ENCODE measurements at regions not wholly inside any gene's neighbourhood (a gene's known extent, or its start where the extent isn't known, plus 50 kb on each side); places are given as distances from the start of the nearest gene placed in this dataset.
A peak's percentile ranks its signal among the peaks of the same experiment; 100 is the strongest.

DNA sequence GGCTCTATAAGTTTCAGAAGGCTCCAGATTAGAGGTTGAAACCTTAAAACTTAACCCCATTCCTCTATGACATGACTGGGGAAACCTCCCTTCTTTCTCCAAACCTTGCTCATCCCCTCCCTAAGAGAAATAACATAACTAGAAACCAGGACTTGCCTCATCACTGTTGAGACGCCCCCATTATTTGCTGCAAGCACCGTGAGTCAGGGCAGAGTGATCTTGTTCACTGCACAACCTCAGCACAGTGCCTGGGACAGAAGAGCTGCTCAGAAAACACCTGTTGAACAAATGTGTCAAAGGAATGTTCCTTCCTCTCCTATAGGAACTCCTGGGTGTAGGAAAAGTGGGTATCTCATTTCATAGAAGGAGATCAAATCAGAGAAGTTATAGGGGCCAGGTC, 132.7 kb upstream of the CTAGE1 start:
- Histone ChIP-seq H3K27me3 (no peaks in the 10 kb centered on the region), H3K27ac (no peak overlapping the region), H3K36me3 (no peaks in the 10 kb centered on the region), H3K4me1 (peaks cover 0 to 26% of the 10 kb centered on the region in 2 donors), H3K9me3 (no peaks in the 10 kb centered on the region), H3K4me3 (no peak overlapping the region)
- TF ChIP-seq CTCF (IDR thresholded peaks at IDR 0.05), result no peak
- DNase-seq (ENCODE audit: low spot score), result no peak

DNA sequence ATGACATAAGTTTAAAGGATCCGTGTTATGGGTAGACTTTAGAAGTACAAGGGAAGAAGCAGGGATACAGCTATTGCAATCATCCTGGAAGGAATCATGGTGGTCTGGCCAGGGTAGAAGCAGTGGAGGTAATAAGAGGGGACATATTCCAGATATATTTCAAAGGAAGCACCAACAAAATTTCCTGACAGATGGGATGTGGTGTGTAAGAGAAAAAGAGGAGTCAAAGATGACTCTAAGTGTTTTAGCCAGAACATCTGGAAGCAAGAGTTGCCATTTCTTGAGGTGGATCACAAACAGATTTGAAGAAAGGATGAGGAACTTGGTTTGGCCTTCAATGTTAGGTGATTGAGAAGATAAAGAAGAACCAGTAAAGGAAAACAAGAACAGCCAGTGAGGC, 133.1 kb upstream of the CTAGE1 start:
- no peak overlapping the region for H3K4me3 ChIP-seq
- H3K27ac ChIP-seq, result peak overlapping the region in 1 of 2 donors; percentile 1
- TF ChIP-seq CTCF (IDR thresholded peaks at IDR 0.05), result no peak
- no peaks in the 10 kb centered on the region for H3K36me3 ChIP-seq
- H3K4me1 ChIP-seq, result peaks cover 0 to 24% of the 10 kb centered on the region in 2 donors
- no peaks in the 10 kb centered on the region for H3K27me3 ChIP-seq
- DNase-seq (ENCODE audit: low spot score), result no peak
- no peaks in the 10 kb centered on the region for H3K9me3 ChIP-seq

- Histone ChIP-seq H3K27ac (peak overlapping the region; percentile 1 to 26), H3K4me1 (peaks cover 0 to 20% of the 10 kb centered on the region in 2 donors), H3K9me3 (no peaks in the 10 kb centered on the region), H3K4me3 (no peak overlapping the region), H3K36me3 (no peaks in the 10 kb centered on the region), H3K27me3 (no peaks in the 10 kb centered on the region)
- DNase-seq (ENCODE audit: low spot score), result no peak
- no peak for TF ChIP-seq CTCF (IDR thresholded peaks at IDR 0.05)
These were observed 133.9 kb upstream of the CTAGE1 start for GRCh38 chr18:22551536-22552151.

GRCh38 chr18:22552254-22552653, 134.5 kb upstream of the CTAGE1 start:
- peak overlapping the region in 1 of 2 donors; percentile 26 for H3K27ac ChIP-seq
- no peaks in the 10 kb centered on the region for H3K36me3 ChIP-seq
- H3K4me1 ChIP-seq, result peaks cover 0 to 20% of the 10 kb centered on the region in 2 donors
- no peak for DNase-seq (ENCODE audit: low spot score)
- no peaks in the 10 kb centered on the region for H3K27me3 ChIP-seq
- no peak overlapping the region for H3K4me3 ChIP-seq
- H3K9me3 ChIP-seq, result no peaks in the 10 kb centered on the region
- no peak for TF ChIP-seq CTCF (IDR thresholded peaks at IDR 0.05)

- H3K27me3 ChIP-seq, result no peaks in the 10 kb centered on the region
- no peak overlapping the region for H3K4me3 ChIP-seq
- no peak for TF ChIP-seq CTCF (IDR thresholded peaks at IDR 0.05)
- H3K27ac ChIP-seq, result no peak overlapping the region
- no peaks in the 10 kb centered on the region for H3K36me3 ChIP-seq
- no peaks in the 10 kb centered on the region for H3K9me3 ChIP-seq
- DNase-seq (ENCODE audit: low spot score), result no peak
- H3K4me1 ChIP-seq, result peaks cover 0 to 15% of the 10 kb centered on the region in 2 donors
These were observed 135.3 kb upstream of the CTAGE1 start for GRCh38 chr18:22552899-22553460.
